Kidney glomerular epithelial cell (primary cell): ENCODE measurements at regions not wholly inside any gene's neighbourhood (a gene's known extent, or its start where the extent isn't known, plus 50 kb on each side); places are given as distances from the start of the nearest gene placed in this dataset.
"Not testable (repeated sequence)": the region's sequence is repeated elsewhere in the genome, so short reads cannot be mapped to it uniquely, and the experiment has no call there.

ENCODE experiments used
- DNase-seq: peaks from one replicate; lab custom pipeline; 2025; lab: John Stamatoyannopoulos, UW

DNA sequence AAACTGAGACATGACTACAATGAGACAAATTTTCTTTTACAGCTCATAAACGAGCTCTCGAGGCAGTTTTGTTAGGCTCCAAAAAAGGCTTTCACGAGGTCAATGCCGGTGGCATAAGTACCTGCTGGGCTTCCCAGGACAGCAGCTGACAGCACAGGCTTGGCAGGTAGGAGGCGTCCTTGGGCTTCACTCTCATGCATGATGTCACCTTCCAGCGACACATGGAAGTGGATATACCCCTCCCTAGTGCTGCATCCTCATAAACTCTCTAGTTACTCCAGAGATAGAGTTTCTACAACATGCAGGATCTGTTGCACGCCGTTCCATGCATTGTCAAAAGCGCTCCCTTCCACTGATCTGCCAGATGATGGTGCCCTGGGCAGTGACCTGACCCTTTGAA, 112.5 kb upstream of the PAXBP1 start:
- no peak for DNase-seq

DNA sequence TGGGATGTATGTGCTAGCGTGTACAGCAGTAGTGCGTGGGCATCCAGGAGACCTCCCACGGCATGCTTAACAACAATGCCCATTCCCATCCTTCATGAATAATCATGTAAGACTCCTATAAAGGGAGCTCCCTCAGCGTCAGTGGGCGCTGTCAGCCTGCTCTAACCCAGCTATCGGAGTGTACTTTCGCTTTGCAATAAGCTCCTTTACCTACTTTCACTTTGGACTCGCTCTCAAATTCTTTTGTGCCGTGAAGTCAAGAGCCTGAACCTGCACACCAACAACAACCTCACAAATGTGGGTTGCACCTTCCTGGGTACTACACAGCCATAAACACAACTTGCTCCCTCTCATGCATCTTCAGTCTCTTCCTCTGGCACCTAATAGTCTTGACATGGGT, 114.8 kb upstream of the PAXBP1 start:
- DNase-seq: no peak

DNA sequence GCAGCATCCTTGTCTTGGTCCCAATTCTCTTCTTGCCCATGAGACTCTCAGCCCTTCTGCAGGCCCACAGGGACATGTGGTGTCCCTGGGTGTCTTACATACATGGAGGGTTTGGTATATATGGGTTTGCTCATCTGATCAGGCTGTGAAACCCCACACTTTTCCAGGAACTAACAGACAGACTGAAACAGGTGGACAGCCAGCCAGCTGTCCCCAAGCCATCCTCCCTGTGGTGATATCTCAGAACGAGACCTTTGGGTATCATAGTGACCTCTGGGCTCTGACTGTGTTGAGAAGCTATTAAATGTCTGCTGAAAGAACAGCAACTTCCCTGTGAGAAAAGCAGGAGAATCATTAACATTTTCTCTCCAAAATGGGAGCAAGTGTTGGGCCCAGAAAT, 115.5 kb upstream of the PAXBP1 start:
- no peak for DNase-seq

DNA sequence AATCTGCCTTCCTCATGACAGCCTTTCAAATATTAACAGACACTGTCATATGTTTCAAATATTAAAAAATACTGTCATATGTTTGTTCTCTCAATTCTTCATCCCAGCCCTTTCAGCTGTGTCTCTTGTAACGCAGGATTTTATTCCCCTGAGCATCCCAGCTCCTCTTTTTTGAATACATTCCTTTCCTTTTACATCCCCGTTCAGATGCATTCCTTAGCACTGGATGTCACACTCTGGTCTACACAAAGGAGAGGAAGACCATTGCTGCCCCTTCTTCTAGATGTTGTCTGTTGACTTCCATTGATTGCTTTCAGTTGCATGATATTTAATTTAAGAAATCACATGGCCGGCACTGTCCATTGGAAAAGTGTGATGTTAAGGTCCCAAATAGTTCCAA, 117.4 kb upstream of the PAXBP1 start:
- no peak for DNase-seq

DNA sequence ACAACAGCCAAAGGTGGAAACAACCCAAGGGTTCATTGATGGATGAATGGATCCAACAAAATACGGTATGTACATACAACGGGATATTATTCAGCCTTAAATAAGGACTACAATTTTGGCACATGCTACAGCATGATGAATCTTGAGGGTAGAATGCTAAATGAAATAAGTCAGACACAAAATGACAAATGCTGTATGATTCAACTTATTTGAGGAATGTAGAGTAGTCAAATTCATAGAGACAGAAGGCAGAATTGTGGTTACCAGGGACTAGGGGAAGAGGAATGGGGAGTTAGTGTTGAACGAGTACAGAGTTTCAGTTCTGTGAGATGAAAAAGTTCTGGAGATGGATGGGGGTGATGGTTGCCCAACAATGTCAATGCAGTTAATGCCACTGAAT, 118.0 kb upstream of the PAXBP1 start:
- no peak for DNase-seq

DNA sequence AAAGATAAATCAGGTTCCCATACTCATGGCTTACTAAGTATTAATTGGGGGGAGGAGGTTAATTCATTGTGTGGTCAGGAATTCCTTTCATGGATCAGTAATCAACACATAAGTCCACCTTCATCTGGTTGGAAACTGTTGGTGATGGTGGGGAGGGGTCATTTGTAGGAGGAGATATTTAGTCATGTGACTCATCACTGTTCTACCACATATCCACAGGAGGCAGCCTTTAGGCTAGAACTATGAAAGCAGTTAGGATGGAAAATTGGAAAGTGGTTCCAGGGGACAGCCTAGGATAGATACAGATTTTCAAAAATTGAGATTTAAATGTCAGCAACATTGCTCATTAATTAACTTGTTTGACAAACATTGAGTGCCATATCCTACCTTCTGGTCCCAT, 122.8 kb upstream of the PAXBP1 start:
- DNase-seq: no peak

DNA sequence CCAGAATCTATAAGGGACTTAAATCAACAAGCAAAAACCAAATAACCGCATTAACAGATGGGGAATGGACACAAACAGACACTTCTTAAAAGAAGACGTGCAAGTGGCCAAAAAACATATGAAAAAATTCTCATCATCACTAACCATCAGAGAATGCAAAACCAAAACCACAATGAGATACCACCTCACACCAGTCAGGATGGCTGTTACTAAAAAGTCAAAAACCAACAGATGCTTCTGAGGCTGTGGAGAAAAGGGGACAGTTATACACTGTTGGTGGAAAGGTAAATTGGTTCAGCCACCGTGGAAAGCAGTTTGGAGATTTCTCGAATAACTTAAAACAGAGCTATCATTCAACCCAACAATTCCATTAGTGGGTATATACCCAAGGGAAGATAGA, 124.9 kb upstream of the OLIG2 start:
- no peak for DNase-seq

DNA sequence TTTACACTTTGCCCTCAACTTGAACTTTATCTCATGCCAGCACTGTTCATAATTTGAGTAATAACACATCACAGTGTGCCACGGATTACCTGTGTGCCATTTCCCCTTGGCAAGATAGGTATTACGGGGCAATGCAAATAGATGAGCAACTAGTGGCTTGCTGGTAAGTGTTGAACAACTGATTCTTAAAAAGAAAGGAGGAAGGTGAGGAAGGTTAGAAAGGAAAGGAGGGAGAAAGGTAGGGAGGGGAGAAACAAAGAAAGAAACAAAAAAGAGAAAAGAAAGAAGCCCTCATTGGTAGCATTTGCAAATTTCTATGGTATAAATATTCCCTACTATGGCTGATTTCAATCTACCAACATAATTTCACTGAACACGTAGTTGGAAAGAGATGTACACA, 118.2 kb upstream of the OLIG2 start:
- DNase-seq: no peak

DNA sequence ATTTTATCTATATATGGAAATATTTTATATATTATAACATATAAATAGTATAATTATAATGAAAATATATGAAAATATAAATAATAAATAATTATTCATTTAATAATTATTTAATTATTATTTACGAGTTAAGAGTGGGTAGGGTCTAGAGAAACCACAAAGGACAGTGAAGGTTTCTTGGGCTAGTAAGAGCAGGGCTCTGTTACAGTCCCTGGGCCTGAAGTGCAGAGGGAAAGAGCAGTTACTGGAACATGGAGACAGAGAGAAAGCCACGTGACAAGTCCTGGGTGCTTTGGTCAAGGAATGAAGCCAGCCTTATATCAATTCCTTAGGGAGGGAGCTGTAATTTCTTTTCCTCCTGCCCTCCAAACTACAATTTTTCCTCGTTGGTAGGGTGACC, 117.2 kb upstream of the OLIG2 start:
- no peak for DNase-seq

DNA sequence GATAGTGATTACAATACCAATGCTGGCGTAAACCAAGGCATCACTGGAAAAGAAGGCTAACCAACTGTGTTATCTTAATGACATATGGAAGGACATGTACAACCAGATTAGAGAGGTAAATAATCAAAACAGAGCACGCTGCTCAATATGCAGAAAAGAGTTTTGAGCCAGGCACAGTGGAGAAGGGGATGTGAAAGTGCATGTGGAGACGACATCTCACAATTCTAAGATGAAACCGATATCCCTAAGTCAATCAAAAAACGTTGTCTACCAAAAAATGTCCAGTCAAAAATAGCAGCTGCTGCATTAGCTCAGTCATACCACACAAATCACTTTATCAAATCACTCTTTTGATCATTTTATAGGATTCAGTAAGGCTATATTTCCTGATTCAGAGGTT, 116.3 kb upstream of the OLIG2 start:
- DNase-seq: no peak

DNA sequence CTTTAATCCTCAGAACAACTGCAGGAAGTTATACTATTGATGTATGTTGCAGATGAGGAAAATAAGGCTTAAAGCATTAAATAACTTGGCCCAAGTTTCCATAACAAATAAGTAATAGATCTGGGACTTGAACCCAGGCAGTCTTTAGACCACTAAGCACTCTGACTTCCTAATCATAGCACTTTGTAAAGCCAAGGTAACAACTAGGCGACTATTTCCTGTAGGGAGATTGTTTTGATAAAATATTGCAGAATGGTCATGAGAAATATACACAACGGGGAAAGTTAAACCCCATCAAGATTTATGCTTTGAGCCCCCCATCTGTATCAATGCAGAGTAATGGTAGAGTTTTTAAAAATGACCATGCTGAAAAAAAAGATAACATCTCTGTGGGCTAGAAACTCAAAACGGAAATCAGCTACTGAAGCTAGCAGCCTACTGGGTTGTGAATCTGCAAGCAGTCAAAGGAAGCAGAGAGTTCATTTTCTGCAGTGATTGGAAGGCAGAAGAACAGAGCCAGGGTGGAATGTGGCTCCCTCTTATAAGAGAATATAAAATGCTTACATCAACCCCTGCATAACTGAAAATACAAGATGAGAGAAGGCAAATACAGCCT, 111.2 kb upstream of the OLIG2 start:
- no peak for DNase-seq

DNA sequence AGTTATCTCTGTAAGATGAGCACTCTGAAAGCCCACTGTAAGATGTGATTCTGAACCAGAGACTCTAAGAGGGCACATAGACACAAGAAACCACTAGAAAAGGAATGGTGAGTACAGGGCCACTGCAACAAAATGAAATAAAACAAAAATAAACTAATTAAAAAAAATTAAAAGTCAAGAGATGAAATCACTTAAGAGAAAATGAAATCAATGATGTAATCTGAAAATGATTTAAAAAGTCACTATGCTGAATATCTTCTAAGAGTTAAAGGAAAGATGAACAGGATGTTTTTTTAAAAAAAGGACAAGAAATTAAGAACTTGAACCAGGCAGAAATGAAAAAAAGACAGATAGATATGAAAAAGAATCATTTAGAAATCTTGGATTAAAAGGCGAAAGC, 110.6 kb upstream of the OLIG2 start:
- no peak for DNase-seq

DNA sequence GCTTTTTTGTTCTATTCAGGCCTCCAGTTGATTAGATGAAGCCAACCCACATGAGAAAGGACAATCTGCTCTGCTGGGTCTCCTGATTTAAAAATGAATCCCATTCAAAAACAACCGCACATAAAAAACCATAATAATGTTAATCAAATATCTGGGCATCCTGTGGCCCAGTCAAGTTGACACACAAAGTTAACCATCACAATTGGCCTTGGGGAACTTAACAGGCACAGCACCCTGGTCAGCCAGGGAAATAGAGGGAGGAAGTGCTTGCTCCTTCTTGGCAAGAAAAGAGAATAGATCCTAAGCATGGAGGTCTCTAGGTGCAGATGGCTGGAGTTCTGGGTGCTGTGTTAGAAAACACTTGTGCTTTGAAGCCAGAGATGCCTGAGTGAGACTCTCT, 109.6 kb upstream of the OLIG2 start:
- DNase-seq: no peak

DNA sequence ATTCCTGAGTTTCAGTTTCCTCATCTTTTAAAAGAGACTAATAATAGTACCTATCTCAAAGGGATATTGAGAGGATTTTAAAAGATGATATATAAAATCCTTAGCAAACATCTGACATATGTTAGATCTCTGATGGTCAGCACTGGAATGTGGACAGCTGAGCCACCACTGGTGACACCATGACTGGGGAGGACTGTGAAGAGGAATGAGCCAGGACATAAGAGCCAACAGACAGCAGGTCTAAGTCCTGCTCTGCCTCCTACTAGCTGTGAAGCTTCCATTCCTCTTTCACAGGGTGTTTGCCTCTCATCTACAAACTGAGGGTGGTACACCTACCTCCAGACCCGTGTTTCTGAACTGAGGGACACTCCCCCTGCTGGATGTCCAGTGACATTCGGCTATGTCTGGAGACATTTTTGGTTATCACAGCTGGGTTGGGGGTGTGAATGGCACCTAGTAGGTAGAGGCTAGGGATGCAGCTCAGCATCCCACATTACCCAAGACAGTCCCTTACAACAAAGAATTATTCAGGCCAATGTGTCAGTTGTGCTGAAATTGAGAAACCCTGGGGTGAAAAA, 109.1 kb upstream of the OLIG2 start:
- DNase-seq: no peak

DNA sequence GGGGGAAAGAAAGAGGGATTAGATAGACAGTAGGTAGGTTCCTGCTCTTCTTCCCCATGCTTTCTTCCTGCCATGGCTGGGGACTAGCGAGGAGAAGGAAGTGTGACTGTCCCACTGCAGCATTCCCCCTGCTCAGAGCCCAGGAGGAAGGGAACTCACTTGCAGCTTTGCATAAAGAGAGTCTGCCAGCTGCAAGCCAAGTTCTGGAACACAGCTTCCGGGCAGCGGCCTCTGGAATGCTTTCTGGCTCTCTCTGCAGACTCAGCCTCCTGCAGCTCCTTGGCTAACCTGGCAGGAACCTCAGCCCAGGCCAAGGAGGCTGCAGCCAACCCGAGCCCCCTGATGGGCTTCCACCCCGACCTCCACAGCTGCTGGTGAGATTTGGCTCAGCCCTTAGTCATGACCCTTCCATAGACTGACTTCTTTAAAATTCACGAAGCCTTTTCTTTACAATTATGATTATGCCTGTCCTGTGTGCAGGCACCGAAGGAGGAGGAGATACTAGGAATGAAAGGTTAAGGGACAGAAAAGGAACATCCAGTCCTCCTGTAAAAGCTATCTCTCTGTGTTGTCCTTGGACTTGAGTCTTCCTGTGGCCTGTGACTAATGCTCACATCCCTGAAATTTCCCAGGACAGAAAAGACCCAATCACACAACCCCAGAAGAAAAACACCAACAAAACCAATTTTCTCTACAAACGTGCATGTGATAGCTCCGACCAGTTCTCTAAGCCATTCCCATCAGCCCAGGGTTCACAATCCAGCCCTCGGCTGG, 108.2 kb upstream of the OLIG2 start:
- no peak for DNase-seq

DNA sequence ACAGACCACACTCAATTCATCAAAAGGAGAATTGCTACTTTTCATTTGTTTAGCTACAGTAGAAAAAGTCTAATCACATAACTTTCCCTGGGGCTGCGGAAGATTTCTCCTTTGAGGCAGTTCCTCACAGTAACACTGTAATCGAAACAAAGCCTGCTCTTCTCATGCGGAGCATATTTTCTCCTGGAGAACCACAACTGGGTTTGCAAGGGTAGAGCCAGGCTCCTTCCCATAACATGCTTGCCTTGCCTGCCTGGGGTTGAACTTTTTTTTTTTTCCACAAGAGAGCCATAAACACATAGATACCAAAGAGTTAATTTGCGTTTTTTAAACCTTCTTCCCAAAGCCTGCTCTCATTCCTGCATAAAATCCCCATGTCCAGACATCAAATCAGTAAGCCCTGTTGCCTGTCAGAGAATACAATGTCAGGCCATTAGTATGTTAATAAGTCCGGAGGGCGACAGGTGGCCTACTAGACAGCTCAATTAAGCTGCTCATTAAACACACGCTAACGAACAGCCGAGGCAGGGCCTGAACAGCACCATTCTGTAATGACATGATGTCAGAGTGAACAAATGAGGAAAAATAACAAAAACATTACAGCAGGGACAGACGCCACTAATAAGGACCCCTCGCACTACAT, 107.1 kb upstream of the OLIG2 start:
- DNase-seq: no peak

DNA sequence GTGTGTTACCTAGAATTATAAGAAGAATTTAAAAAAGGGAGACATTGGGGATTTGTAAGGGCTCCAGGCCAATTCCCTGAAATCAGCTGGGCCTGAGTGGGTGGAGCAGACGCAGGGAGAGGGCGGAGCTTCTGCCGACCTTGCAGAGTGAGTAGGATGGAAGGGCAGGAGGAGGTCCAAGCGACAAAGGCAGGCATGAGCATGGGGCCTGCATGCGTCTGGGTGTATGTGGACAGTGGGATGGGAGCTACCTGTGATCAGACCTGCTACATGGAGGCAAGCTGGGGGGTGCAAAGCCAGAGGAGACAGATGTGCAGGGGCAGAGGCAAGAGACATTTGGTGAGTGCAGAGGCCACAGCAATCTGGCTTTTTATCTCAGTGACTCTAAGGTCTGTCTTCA, 105.3 kb upstream of the OLIG2 start:
- DNase-seq: no peak

DNA sequence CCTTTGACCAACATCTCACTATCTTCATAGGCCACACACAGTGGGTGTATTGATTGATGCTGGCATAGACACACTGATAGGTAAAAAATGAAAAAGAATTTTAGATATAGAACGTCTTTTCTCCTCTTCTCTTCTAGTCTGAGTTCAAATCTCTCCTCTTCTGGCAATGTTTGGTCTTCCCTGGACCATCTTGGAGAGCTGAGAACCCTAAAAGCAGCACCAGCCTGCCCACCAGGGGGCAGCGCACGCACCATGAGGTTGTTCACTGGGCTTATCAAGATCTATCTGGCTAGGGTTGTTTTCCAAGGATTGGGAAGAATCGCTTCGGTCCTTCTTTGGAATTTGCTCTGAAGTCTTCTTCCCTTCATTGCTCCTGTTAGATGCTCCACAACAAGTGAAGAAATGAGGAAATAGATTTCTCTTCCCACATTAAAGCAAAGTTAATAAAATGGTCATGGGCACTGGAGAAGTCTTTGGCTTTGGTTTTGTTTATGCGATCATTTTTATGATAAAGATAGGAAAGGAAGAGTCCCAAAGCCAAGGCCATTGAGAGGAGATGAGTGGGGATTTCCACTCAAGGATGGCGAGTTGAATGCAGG, 104.0 kb upstream of the OLIG2 start:
- no peak for DNase-seq

DNA sequence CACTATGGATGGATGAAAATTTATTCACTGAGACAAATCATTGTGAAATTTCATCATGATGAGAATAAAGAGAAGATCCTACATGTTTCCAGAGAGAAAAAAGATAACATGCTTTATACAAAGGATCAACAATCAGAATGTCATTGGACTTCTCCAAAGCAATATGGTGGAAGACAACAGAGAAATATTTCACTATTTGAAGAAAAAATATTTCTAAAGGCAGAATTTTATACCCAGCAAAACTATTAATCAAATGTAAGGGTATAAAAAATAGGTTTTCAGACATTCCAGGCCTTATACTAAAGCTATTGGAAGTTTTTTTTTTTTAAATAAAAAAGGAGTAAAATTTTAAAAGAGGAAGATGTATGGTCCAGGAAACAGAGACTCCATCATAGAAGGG, 100.6 kb upstream of the OLIG2 start:
- DNase-seq: no peak

DNA sequence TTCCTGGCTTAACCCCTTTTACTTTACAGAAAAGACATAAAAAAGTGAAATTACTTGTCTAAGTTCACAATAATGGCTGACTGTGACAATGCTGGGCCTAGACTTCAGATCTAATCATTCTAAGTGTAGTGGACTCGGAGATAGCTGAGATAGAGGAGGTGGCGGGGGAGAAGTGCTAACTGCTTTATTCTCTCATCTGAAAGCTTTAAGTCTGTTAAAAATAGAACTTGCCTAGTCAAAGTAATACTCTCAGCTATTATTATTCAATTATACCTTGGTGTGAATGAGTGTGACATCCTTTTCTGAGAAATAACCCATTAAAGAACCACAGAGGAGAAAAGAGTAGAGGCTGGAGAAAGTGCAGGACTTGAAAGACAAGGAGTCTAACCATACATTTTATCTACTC, 96.1 kb upstream of the OLIG2 start:
- DNase-seq: no peak

DNA sequence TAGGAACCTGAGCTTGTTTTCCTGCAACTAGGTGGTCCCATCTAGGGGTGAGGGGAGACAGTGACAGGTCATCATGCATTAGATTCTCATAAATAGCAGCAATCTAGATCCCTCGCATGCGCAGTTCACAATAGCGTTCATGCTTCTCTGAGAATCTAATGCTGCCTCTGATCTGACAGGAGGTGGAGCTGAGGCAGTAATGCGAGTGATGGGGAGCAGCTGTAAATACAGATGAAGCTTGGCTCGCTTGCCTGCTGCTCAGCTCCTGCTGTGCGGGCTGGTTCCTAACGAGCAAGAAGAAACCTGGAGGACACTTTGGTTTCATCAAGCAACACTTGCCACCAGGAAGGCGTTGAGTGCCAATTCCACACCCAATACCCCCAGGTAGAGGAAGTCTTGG, 95.1 kb upstream of the OLIG2 start:
- no peak for DNase-seq

DNA sequence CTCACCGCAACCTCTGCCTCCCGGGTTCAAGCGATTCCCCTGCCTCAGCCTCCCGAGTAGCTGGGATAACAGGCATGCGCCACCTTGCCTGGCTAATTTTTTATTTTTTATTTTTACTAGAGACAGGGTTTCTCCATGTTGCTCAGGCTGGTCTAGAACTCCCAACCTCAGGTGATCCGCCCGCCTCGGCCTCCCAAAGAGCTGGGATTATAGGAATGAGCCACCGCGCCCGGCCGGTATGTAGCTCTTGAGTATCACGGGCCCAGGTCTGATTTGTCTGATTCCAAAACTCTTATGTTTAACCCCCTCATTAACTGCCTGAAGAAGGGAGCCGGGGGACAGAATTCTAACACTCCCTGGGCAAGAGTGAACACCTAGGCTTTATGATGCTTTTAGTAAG, 91.7 kb upstream of the OLIG2 start:
- not testable (repeated sequence) for DNase-seq

DNA sequence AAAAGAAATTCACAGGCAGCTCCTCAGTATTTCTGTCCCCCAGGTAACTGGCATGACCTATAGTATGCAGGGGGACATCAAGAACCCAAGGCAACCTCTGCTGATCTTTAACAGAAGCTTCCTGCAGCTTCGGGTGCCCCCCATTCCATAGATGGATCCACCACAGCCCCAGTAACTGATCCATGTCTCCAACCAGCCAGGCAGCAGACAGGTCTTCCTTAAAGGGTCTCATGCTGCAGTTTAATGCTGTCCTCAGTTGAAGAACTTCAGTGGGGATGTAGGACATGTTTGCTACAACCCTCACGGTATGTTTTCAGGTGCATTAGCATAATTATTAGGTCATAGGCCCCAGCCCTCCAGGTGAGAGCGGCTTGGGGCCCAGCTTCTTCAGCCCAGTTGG, 90.9 kb upstream of the OLIG2 start:
- DNase-seq: no peak
